OCI-LY7 (cell line): ENCODE measurements at regions not wholly inside any gene's neighbourhood (a gene's known extent, or its start where the extent isn't known, plus 50 kb on each side); places are given as distances from the start of the nearest gene placed in this dataset.

ENCODE experiments used
- EZH2phosphoT487 ChIP-seq: fragments of 200-600 bp; sonication (generic); IDR thresholded peaks from 2 replicates; pipeline ENCODE4 v1.6.1; 2018; ENCODE audit warnings: low read depth, borderline replicate concordance, mild to moderate bottlenecking, mixed run types, antibody characterized with exemption, low read length, moderate library complexity, mixed read lengths
- TF ChIP-seq, protein P1 (sequence below): fragments of 200-600 bp; sonication (generic); conservative IDR thresholded peaks from 2 replicates; pipeline ENCODE4 v1.5.1; 2014; ENCODE audit warnings: mild to moderate bottlenecking, antibody characterized with exemption, low read length, moderate library complexity, mixed read lengths

DNA sequence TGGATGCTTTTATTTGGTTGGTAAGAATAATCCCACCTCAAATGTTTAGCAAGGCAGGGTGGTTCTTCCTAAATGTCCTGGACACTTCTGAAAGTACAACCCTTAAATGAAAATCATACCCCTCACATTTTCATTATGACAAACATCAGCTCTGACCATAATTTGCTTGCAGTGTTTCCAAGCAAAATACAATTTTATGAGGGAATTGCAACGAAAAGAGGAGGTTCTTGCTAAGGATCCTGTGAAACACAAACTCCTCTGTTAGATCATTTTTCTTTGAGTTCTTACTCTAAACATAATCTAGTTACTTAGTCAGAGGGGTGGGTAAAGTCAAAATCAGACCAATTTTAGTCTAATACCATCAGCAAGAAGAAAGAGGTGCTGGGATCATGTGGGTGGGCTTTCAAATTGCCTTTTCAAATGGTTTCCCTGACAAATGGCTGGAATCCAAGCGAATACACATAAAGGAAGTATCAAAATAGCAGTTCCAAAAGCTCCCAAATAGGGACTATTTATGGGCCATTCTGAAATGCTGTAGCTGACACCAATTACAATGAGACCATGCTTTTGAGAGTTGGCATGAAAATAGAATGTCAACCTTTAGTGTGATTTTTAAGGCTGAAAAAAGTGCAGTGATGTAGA lies 164.9 kb upstream of the INHBA start:
- TF ChIP-seq, protein P1, sequence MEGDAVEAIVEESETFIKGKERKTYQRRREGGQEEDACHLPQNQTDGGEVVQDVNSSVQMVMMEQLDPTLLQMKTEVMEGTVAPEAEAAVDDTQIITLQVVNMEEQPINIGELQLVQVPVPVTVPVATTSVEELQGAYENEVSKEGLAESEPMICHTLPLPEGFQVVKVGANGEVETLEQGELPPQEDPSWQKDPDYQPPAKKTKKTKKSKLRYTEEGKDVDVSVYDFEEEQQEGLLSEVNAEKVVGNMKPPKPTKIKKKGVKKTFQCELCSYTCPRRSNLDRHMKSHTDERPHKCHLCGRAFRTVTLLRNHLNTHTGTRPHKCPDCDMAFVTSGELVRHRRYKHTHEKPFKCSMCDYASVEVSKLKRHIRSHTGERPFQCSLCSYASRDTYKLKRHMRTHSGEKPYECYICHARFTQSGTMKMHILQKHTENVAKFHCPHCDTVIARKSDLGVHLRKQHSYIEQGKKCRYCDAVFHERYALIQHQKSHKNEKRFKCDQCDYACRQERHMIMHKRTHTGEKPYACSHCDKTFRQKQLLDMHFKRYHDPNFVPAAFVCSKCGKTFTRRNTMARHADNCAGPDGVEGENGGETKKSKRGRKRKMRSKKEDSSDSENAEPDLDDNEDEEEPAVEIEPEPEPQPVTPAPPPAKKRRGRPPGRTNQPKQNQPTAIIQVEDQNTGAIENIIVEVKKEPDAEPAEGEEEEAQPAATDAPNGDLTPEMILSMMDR = no peak
- no peak for TF ChIP-seq EZH2phosphoT487
